ENCODE measurements at regions not wholly inside any gene's neighbourhood (a gene's known extent, or its start where the extent isn't known, plus 50 kb on each side); places are given as distances from the start of the nearest gene placed in this dataset.

DNA sequence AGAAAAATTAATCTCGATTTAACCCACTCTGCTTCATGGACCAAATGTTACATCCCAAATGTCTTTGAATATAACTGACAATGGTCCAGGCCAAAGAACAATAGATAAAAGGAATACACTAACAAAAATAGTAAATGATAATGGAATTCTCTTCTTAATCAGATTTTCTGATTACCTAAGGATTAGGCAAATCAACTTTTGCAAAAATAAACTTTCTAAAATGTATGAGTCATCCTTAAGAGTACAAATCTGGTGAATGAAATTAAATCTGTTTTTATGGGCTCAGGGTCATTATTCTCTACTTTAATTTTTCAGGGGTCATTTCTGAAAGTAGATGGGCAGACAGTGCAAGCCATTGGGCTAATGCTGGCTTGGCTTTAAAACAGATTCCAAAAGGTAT lies 102.1 kb upstream of the FAM13C start:
- DNase-seq (ENCODE audit: low read depth in 1 of 2, low spot score in 2 of 2), result no peak
- H3K4ac ChIP-seq (replicated peaks; ENCODE audit: insufficient read length, low read depth, low read length), result no peak overlapping the region
- no peak overlapping the region for H3K14ac ChIP-seq (ENCODE audit: insufficient read length)
- H3K27ac ChIP-seq (ENCODE audit: low read depth, low read length), result no peak overlapping the region
- 91% methylated on average over 1 of the region's 1 CpG; no CpG with 5 or more reads in 1 of the 2 experiments for WGBS, 2 experiments (ENCODE audit: extremely low coverage in 1 of 2, insufficient coverage in 1 of 2, insufficient read length in 1 of 2, insufficient replicate concordance in 2 of 2, low coverage in 1 of 2, low lambda C conversion rate in 2 of 2, missing lambda C conversion rate in 1 of 2)
- H3K23me2 ChIP-seq (ENCODE audit: low read depth, low read length), result no peaks in the 10 kb centered on the region; the same call in 1 of the 2 replicates
- H4K5ac ChIP-seq (ENCODE audit: insufficient read length, low read depth, low read length), result no peak overlapping the region
- no peak overlapping the region for H4K8ac ChIP-seq (ENCODE audit: extremely low read depth, insufficient read depth, low read length)
- no peaks in the 10 kb centered on the region; a peak in 1 of 4 replicates for H3K9me3 ChIP-seq (ENCODE audit: insufficient read depth in 2 of 2, low read depth in 1 of 2, low read length in 1 of 2)
- H3K18ac ChIP-seq (ENCODE audit: extremely low read depth, low read length), result no peak overlapping the region
- no peak overlapping the region for H2BK120ac ChIP-seq (replicated peaks; ENCODE audit: low read depth, low read length)
- no peak overlapping the region for H2BK15ac ChIP-seq (ENCODE audit: low read length)
- H3K4me3 ChIP-seq (ENCODE audit: extremely low read depth in 1 of 4, insufficient read depth in 2 of 4, low read depth in 3 of 4, low read length in 4 of 4), result no peak overlapping the region
- H2AK5ac ChIP-seq (ENCODE audit: low read depth, low read length), result no peak overlapping the region
- no peak overlapping the region for H2BK5ac ChIP-seq (ENCODE audit: low read depth, low read length)
- TF ChIP-seq RFX5 (IDR thresholded peaks at IDR 0.05; ENCODE audit: borderline replicate concordance, low read depth, low read length), result no peak
- TF ChIP-seq SP1 (IDR thresholded peaks at IDR 0.05; ENCODE audit: low read depth, low read length), result no peak
- no peak for TF ChIP-seq SRF (IDR thresholded peaks at IDR 0.05; ENCODE audit: low read depth, low read length)
- TF ChIP-seq POLR2A (IDR thresholded peaks at IDR 0.05; ENCODE audit: control extremely low read depth in 1 of 2, low read depth in 2 of 2, low read length in 2 of 2), result no peak
- no peak for TF ChIP-seq NRF1 (IDR thresholded peaks at IDR 0.05; ENCODE audit: low read depth, low read length)
- TF ChIP-seq, protein P1, sequence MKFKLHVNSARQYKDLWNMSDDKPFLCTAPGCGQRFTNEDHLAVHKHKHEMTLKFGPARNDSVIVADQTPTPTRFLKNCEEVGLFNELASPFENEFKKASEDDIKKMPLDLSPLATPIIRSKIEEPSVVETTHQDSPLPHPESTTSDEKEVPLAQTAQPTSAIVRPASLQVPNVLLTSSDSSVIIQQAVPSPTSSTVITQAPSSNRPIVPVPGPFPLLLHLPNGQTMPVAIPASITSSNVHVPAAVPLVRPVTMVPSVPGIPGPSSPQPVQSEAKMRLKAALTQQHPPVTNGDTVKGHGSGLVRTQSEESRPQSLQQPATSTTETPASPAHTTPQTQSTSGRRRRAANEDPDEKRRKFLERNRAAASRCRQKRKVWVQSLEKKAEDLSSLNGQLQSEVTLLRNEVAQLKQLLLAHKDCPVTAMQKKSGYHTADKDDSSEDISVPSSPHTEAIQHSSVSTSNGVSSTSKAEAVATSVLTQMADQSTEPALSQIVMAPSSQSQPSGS (IDR thresholded peaks at IDR 0.05; ENCODE audit: low read length), result no peak
- no peak for TF ChIP-seq POU5F1 (IDR thresholded peaks at IDR 0.05; ENCODE audit: low read depth, low read length)
- TF ChIP-seq ATF3 (IDR thresholded peaks at IDR 0.05; ENCODE audit: insufficient read depth, low read depth, low read length), result no peak
- H3K36me3 ChIP-seq (ENCODE audit: control insufficient read depth in 2 of 4, insufficient read depth in 4 of 4, low read length in 3 of 4), result no peaks in the 10 kb centered on the region
- ChIA-PET CTCF (ENCODE audit: partially characterized antibody) (interaction anchor here (0.6 to 2.3 kb wide), 12 partner anchors 13 to 762 kb away, joined by 3 to 8 read pairs (median 4); no protein-coding TSS in a partner anchor), POLR2A (ENCODE audit: partially characterized antibody) (no interaction called here)
- H2AFZ ChIP-seq (ENCODE audit: low read length), result no peak overlapping the region
- no peak overlapping the region for H3K4me2 ChIP-seq (ENCODE audit: insufficient read depth in 1 of 2, low read depth in 2 of 2, low read length in 2 of 2)
- no peak overlapping the region for H3K23ac ChIP-seq (ENCODE audit: insufficient read length)
- H4K20me1 ChIP-seq (replicated peaks in 1 of 2; ENCODE audit: control insufficient read depth in 1 of 2, insufficient read depth in 2 of 2, low read length in 2 of 2), result no peaks in the 10 kb centered on the region
- no peak for FAIRE-seq
- H3K4me1 ChIP-seq (replicated peaks in 1 of 4; ENCODE audit: control insufficient read depth in 3 of 4, insufficient read depth in 4 of 4, low read length in 3 of 4), result no peaks in the 10 kb centered on the region
- H3K9ac ChIP-seq (replicated peaks in 1 of 4; ENCODE audit: extremely low read depth in 1 of 4, low read depth in 3 of 4, low read length in 3 of 4), result no peak overlapping the region
- H4K91ac ChIP-seq (replicated peaks; ENCODE audit: insufficient read length, low read length), result no peak overlapping the region
- H2BK20ac ChIP-seq (ENCODE audit: low read length), result no peak overlapping the region
- H3K79me2 ChIP-seq (ENCODE audit: control insufficient read depth in 1 of 2, insufficient read depth in 2 of 2, low read length in 2 of 2), result no peaks in the 10 kb centered on the region
- no peak overlapping the region for H2BK12ac ChIP-seq (ENCODE audit: low read depth, low read length)
- no peaks in the 10 kb centered on the region for H3K27me3 ChIP-seq (replicated peaks in 1 of 4; ENCODE audit: control insufficient read depth in 3 of 4, extremely low read depth in 1 of 4, insufficient read depth in 3 of 4, low read length in 3 of 4)
- H3K79me1 ChIP-seq (ENCODE audit: low read depth, low read length), result no peaks in the 10 kb centered on the region
- no peak overlapping the region for H3K56ac ChIP-seq (replicated peaks; ENCODE audit: insufficient read length, low read depth, low read length)
